ENCODE measurements at regions not wholly inside any gene's neighbourhood (a gene's known extent, or its start where the extent isn't known, plus 50 kb on each side); places are given as distances from the start of the nearest gene placed in this dataset.
A peak's percentile ranks its signal among the peaks of the same experiment; 100 is the strongest.

DNA sequence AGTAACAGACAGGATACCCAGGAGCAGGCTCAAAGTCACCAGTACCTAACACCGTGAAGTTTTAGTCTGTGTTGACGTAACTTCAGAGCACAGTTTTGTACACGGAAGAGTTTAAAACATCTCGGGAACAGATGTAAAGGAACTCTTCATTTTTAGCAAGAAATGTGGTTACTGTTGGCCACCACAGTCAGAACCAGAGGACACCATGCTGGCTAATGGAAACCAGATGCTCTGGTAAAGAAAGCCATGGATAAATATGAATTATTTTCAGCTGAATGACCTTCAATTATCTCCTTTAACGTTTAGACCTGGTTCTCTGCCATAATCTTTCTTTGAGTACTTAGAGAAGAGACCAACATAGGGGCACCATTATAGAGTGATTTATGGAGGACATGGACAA is 115.9 kb downstream of the NTMT2 start:
- no peak overlapping the region for H3K27ac ChIP-seq (replicated peaks; ENCODE audit: low read length)
- H3K14ac ChIP-seq (ENCODE audit: low read length) = no peak overlapping the region
- H2BK12ac ChIP-seq (ENCODE audit: low read length) = no peak overlapping the region
- H3K4me2 ChIP-seq (ENCODE audit: insufficient read depth, low read length, poor library complexity, severe bottlenecking) = no peak overlapping the region
- no peaks in the 10 kb centered on the region for H3K79me1 ChIP-seq (ENCODE audit: low read depth, low read length)
- H2AK5ac ChIP-seq (ENCODE audit: low read depth, low read length) = no peak overlapping the region
- H2BK5ac ChIP-seq (ENCODE audit: low read length) = no peak overlapping the region
- no peak overlapping the region for H3K4me3 ChIP-seq (ENCODE audit: low read length in 2 of 2)
- H4K8ac ChIP-seq (ENCODE audit: low read depth, low read length) = peak overlapping the region; percentile 43
- H3K18ac ChIP-seq (ENCODE audit: low read length) = no peak overlapping the region
- no peak overlapping the region for H2AFZ ChIP-seq (ENCODE audit: low read length)
- no peaks in the 10 kb centered on the region for H3K27me3 ChIP-seq (ENCODE audit: control insufficient read depth in 3 of 3, insufficient read depth in 3 of 3, low read depth in 1 of 3, low read length in 3 of 3)
- H3K9ac ChIP-seq (ENCODE audit: low read depth, low read length, poor library complexity) = no peak overlapping the region
- no peaks in the 10 kb centered on the region for H3K36me3 ChIP-seq (replicated peaks in 1 of 2; ENCODE audit: control insufficient read depth in 2 of 2, insufficient read depth in 2 of 2, low read length in 2 of 2)
- H2BK120ac ChIP-seq (ENCODE audit: low read depth, low read length) = no peak overlapping the region
- no peak overlapping the region for H3K4ac ChIP-seq (ENCODE audit: low read length)
- H3K4me1 ChIP-seq (ENCODE audit: control insufficient read depth in 2 of 2, insufficient read depth in 1 of 2, low read depth in 1 of 2, low read length in 2 of 2) = no peaks in the 10 kb centered on the region
- H4K91ac ChIP-seq (ENCODE audit: low read depth, low read length, poor library complexity) = no peak overlapping the region
- no peak for DNase-seq (ENCODE audit: low spot score)
- WGBS, 2 donors (ENCODE audit: extremely low coverage in 2 of 2, insufficient read length in 2 of 2, insufficient replicate concordance in 1 of 2) = no CpG with 5 or more reads among the region's 5 CpGs
- H2BK15ac ChIP-seq (ENCODE audit: low read length) = no peak overlapping the region
- H3K9me3 ChIP-seq (replicated peaks in 1 of 2; ENCODE audit: control insufficient read depth in 2 of 2, insufficient read depth in 1 of 2, low read depth in 1 of 2, low read length in 2 of 2) = no peaks in the 10 kb centered on the region
- H3K23ac ChIP-seq (ENCODE audit: low read depth, low read length, poor library complexity) = no peak overlapping the region

DNA sequence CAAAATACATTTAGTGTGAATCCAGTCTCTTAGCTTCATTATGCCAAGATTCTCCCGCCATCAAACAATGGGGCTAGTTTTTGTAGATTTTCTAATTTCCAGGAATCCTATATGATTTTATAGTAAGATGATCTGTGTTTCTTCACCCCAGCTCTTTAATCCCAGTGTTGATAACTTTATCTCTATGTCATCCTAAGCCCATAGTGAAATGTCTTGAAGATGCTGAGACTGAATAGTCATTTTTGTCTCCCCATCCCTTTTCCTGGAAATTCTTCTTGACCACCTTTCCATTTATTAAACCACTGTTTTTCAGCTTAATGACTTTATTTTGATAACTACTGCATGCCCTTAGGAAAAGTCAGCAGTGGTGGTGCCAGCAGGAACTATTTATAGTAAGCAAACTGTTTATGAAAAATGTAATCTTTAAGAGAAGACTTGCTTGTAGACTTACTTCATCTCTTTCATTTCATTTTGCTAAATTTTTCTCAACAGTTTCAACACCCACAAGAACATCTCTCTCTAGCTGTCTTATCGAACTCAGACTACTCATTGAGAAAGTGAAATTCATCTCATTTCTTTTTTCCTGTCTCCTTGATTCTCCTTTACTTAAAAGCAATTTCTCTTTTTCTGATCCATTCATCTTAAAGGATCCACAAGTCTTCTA is 116.6 kb downstream of the NTMT2 start:
- no peak overlapping the region for H3K18ac ChIP-seq (ENCODE audit: low read length)
- H4K91ac ChIP-seq (ENCODE audit: low read depth, low read length, poor library complexity) = no peak overlapping the region
- no peak overlapping the region for H3K14ac ChIP-seq (ENCODE audit: low read length)
- no peaks in the 10 kb centered on the region for H3K9me3 ChIP-seq (replicated peaks in 1 of 2; ENCODE audit: control insufficient read depth in 2 of 2, insufficient read depth in 1 of 2, low read depth in 1 of 2, low read length in 2 of 2)
- no peak overlapping the region for H3K9ac ChIP-seq (ENCODE audit: low read depth, low read length, poor library complexity)
- H3K27ac ChIP-seq (replicated peaks; ENCODE audit: low read length) = no peak overlapping the region
- H3K4me3 ChIP-seq (ENCODE audit: low read length in 2 of 2) = no peak overlapping the region
- no peak overlapping the region for H2AK5ac ChIP-seq (ENCODE audit: low read depth, low read length)
- no peak overlapping the region for H3K23ac ChIP-seq (ENCODE audit: low read depth, low read length, poor library complexity)
- no peaks in the 10 kb centered on the region for H3K27me3 ChIP-seq (ENCODE audit: control insufficient read depth in 3 of 3, insufficient read depth in 3 of 3, low read depth in 1 of 3, low read length in 3 of 3)
- no peak for DNase-seq (ENCODE audit: low spot score)
- H3K79me1 ChIP-seq (ENCODE audit: low read depth, low read length) = no peaks in the 10 kb centered on the region
- H4K8ac ChIP-seq (ENCODE audit: low read depth, low read length) = no peak overlapping the region
- no peak overlapping the region for H2BK15ac ChIP-seq (ENCODE audit: low read length)
- H3K4ac ChIP-seq (ENCODE audit: low read length) = no peak overlapping the region
- no peak overlapping the region for H2BK120ac ChIP-seq (ENCODE audit: low read depth, low read length)
- H3K4me1 ChIP-seq (ENCODE audit: control insufficient read depth in 2 of 2, insufficient read depth in 1 of 2, low read depth in 1 of 2, low read length in 2 of 2) = no peaks in the 10 kb centered on the region
- H3K36me3 ChIP-seq (replicated peaks in 1 of 2; ENCODE audit: control insufficient read depth in 2 of 2, insufficient read depth in 2 of 2, low read length in 2 of 2) = no peaks in the 10 kb centered on the region
- H3K4me2 ChIP-seq (ENCODE audit: insufficient read depth, low read length, poor library complexity, severe bottlenecking) = no peak overlapping the region
- no peak overlapping the region for H2AFZ ChIP-seq (ENCODE audit: low read length)
- H2BK12ac ChIP-seq (ENCODE audit: low read length) = no peak overlapping the region
- no peak overlapping the region for H2BK5ac ChIP-seq (ENCODE audit: low read length)
- WGBS, 2 donors (ENCODE audit: extremely low coverage in 2 of 2, insufficient read length in 2 of 2, insufficient replicate concordance in 1 of 2) = no CpG with 5 or more reads among the region's 2 CpGs

DNA sequence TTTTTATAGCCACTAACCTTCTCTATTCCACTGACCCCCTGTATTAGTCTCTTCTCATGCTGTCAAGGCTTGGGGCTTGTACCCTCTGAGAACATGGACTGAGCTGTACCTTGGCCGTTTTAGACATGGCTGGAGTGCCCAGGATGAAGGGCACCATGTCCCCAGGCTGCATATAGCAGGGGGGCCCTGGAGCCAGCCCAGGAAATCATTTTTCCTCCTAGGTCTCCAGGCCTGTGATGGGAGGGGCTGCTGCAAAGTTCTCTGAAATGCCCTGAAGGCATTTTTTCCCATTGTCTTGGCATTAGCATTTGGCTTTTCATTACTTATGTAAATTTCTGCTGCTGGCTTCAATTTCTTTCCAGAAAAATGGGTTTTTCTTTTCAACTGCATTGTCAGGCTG is 119.5 kb downstream of the NTMT2 start:
- Histone ChIP-seq H2BK5ac (ENCODE audit: low read length) (no peak overlapping the region), H2BK120ac (ENCODE audit: low read depth, low read length) (no peak overlapping the region), H3K4me2 (ENCODE audit: insufficient read depth, low read length, poor library complexity, severe bottlenecking) (no peak overlapping the region), H4K8ac (ENCODE audit: low read depth, low read length) (no peak overlapping the region), H3K4ac (ENCODE audit: low read length) (no peak overlapping the region), H2BK12ac (ENCODE audit: low read length) (no peak overlapping the region), H4K91ac (ENCODE audit: low read depth, low read length, poor library complexity) (no peak overlapping the region), H3K18ac (ENCODE audit: low read length) (no peak overlapping the region), H3K79me1 (ENCODE audit: low read depth, low read length) (no peaks in the 10 kb centered on the region), H3K36me3 (replicated peaks in 1 of 2; ENCODE audit: control insufficient read depth in 2 of 2, insufficient read depth in 2 of 2, low read length in 2 of 2) (no peaks in the 10 kb centered on the region), H2AK5ac (ENCODE audit: low read depth, low read length) (no peak overlapping the region), H3K4me1 (ENCODE audit: control insufficient read depth in 2 of 2, insufficient read depth in 1 of 2, low read depth in 1 of 2, low read length in 2 of 2) (no peaks in the 10 kb centered on the region), H3K9me3 (replicated peaks in 1 of 2; ENCODE audit: control insufficient read depth in 2 of 2, insufficient read depth in 1 of 2, low read depth in 1 of 2, low read length in 2 of 2) (no peaks in the 10 kb centered on the region), H3K27me3 (ENCODE audit: control insufficient read depth in 3 of 3, insufficient read depth in 3 of 3, low read depth in 1 of 3, low read length in 3 of 3) (no peaks in the 10 kb centered on the region), H2AFZ (ENCODE audit: low read length) (no peak overlapping the region), H3K4me3 (ENCODE audit: low read length in 2 of 2) (no peak overlapping the region), H3K23ac (ENCODE audit: low read depth, low read length, poor library complexity) (no peak overlapping the region), H3K9ac (ENCODE audit: low read depth, low read length, poor library complexity) (no peak overlapping the region), H3K14ac (ENCODE audit: low read length) (no peak overlapping the region), H3K27ac (replicated peaks; ENCODE audit: low read length) (no peak overlapping the region), H2BK15ac (ENCODE audit: low read length) (no peak overlapping the region)
- WGBS, 2 donors (ENCODE audit: extremely low coverage in 2 of 2, insufficient read length in 2 of 2, insufficient replicate concordance in 1 of 2) = no CpG with 5 or more reads among the region's 1 CpG
- DNase-seq (ENCODE audit: low spot score) = no peak

DNA sequence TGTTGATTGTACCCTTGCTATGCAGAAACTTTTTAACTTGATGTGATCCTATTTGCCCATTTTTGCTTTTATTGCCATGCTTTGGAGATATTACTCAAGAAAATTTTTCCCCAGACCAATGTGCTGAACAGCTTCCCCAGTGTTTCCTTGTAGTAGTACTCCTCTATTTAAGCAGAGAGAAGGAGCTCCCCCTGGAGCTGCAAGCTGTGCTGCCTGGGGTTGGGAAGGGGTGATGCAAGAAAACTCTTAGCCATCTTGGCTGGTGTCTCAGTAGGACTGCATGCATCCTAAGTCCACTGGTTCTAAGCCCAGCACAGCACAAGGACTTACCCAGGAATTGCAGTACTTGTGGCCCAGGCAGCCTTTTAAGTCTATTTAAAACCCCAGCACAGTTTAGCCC is 121.6 kb downstream of the NTMT2 start:
- H3K9me3 ChIP-seq (replicated peaks in 1 of 2; ENCODE audit: control insufficient read depth in 2 of 2, insufficient read depth in 1 of 2, low read depth in 1 of 2, low read length in 2 of 2) = no peaks in the 10 kb centered on the region
- H2BK5ac ChIP-seq (ENCODE audit: low read length) = no peak overlapping the region
- no peaks in the 10 kb centered on the region for H3K27me3 ChIP-seq (ENCODE audit: control insufficient read depth in 3 of 3, insufficient read depth in 3 of 3, low read depth in 1 of 3, low read length in 3 of 3)
- no peaks in the 10 kb centered on the region for H3K79me1 ChIP-seq (ENCODE audit: low read depth, low read length)
- H4K91ac ChIP-seq (ENCODE audit: low read depth, low read length, poor library complexity) = no peak overlapping the region
- no peak overlapping the region for H4K8ac ChIP-seq (ENCODE audit: low read depth, low read length)
- H2AFZ ChIP-seq (ENCODE audit: low read length) = no peak overlapping the region
- H2BK120ac ChIP-seq (ENCODE audit: low read depth, low read length) = no peak overlapping the region
- H2BK12ac ChIP-seq (ENCODE audit: low read length) = no peak overlapping the region
- H3K4me3 ChIP-seq (ENCODE audit: low read length in 2 of 2) = no peak overlapping the region
- H3K14ac ChIP-seq (ENCODE audit: low read length) = no peak overlapping the region
- H3K4me2 ChIP-seq (ENCODE audit: insufficient read depth, low read length, poor library complexity, severe bottlenecking) = no peak overlapping the region
- H3K9ac ChIP-seq (ENCODE audit: low read depth, low read length, poor library complexity) = no peak overlapping the region
- H2BK15ac ChIP-seq (ENCODE audit: low read length) = no peak overlapping the region
- H3K4ac ChIP-seq (ENCODE audit: low read length) = no peak overlapping the region
- no peak overlapping the region for H3K23ac ChIP-seq (ENCODE audit: low read depth, low read length, poor library complexity)
- H3K18ac ChIP-seq (ENCODE audit: low read length) = no peak overlapping the region
- no peaks in the 10 kb centered on the region for H3K4me1 ChIP-seq (ENCODE audit: control insufficient read depth in 2 of 2, insufficient read depth in 1 of 2, low read depth in 1 of 2, low read length in 2 of 2)
- no peak for DNase-seq (ENCODE audit: low spot score)
- no peaks in the 10 kb centered on the region for H3K36me3 ChIP-seq (replicated peaks in 1 of 2; ENCODE audit: control insufficient read depth in 2 of 2, insufficient read depth in 2 of 2, low read length in 2 of 2)
- no peak overlapping the region for H3K27ac ChIP-seq (replicated peaks; ENCODE audit: low read length)
- no peak overlapping the region for H2AK5ac ChIP-seq (ENCODE audit: low read depth, low read length)

Data from neuronal stem cell (in vitro differentiated cells).